ENCODE measurements at regions not wholly inside any gene's neighbourhood (a gene's known extent, or its start where the extent isn't known, plus 50 kb on each side); places are given as distances from the start of the nearest gene placed in this dataset.

DNA sequence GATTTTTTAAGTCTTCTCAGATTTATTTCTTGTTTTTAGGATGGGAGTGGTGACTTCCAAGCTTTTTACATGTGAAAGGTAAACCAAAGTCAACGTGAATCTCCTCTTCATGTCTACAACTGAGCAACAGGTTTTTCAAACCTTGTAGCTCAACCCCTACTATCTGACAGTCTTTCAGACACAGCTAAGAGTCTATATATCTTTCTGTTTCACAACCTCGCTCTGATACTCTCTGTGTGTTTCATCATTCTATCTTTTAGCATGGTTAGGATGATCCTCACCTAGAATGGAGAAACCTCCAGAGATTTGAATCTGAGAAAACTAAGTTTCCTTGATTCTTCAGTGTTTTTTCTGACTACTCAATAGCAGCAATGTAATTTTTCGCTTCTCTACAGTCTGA is 96.1 kb downstream of the EPDR1 start:
- TF ChIP-seq POLR2A (IDR thresholded peaks at IDR 0.05): no peak
- TF ChIP-seq, protein P1, sequence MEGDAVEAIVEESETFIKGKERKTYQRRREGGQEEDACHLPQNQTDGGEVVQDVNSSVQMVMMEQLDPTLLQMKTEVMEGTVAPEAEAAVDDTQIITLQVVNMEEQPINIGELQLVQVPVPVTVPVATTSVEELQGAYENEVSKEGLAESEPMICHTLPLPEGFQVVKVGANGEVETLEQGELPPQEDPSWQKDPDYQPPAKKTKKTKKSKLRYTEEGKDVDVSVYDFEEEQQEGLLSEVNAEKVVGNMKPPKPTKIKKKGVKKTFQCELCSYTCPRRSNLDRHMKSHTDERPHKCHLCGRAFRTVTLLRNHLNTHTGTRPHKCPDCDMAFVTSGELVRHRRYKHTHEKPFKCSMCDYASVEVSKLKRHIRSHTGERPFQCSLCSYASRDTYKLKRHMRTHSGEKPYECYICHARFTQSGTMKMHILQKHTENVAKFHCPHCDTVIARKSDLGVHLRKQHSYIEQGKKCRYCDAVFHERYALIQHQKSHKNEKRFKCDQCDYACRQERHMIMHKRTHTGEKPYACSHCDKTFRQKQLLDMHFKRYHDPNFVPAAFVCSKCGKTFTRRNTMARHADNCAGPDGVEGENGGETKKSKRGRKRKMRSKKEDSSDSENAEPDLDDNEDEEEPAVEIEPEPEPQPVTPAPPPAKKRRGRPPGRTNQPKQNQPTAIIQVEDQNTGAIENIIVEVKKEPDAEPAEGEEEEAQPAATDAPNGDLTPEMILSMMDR (IDR thresholded peaks at IDR 0.05): no peak

Measured in body of pancreas (tissue), 4 donors.